HG03558 (cell line): ENCODE measurements at regions not wholly inside any gene's neighbourhood (a gene's known extent, or its start where the extent isn't known, plus 50 kb on each side); places are given as distances from the start of the nearest gene placed in this dataset.
"Not testable (repeated sequence)": the region's sequence is repeated elsewhere in the genome, so short reads cannot be mapped to it uniquely, and the experiment has no call there.

ENCODE experiments used
- ATAC-seq: cut with Tn5 transposase; IDR thresholded peaks from one replicate; pipeline ENCODE4 v1.9.1; 2021; ENCODE audit warnings: moderate number of reproducible peaks; ENCODE audit not compliant: unreplicated experiment; ENCODE audit errors: extremely low read depth

GRCh38 chr14:97117693-97118092 is 320.5 kb downstream of the VRK1 start:
- ATAC-seq: no peak

- ATAC-seq: no peak
These were observed 323.0 kb downstream of the VRK1 start for GRCh38 chr14:97120204-97120603.

- peak; percentile 66 for ATAC-seq
These were observed 323.4 kb downstream of the VRK1 start for GRCh38 chr14:97120611-97121031.

- no peak for ATAC-seq
These were observed 332.5 kb downstream of the VRK1 start for GRCh38 chr14:97129639-97130038.

- ATAC-seq: not testable (repeated sequence)
These were observed 338.7 kb downstream of the VRK1 start for GRCh38 chr14:97135847-97136246.

GRCh38 chr14:97137705-97138104 is 340.5 kb downstream of the VRK1 start:
- no peak for ATAC-seq

- no peak for ATAC-seq
These were observed 341.6 kb downstream of the VRK1 start for GRCh38 chr14:97138801-97139200.

GRCh38 chr14:97143011-97143410 is 345.8 kb downstream of the VRK1 start:
- no peak for ATAC-seq

GRCh38 chr14:97143456-97143855 is 346.3 kb downstream of the VRK1 start:
- no peak for ATAC-seq

- not testable (repeated sequence) for ATAC-seq
These were observed 350.8 kb downstream of the VRK1 start for GRCh38 chr14:97148021-97148420.

- ATAC-seq: no peak
These were observed 352.6 kb downstream of the VRK1 start for GRCh38 chr14:97149775-97150174.

GRCh38 chr14:97153527-97153926 is 356.3 kb downstream of the VRK1 start:
- no peak for ATAC-seq

- ATAC-seq: no peak
These were observed 358.1 kb downstream of the VRK1 start for GRCh38 chr14:97155320-97155719.

GRCh38 chr14:97155814-97156213 is 358.6 kb downstream of the VRK1 start:
- ATAC-seq: no peak

GRCh38 chr14:97156705-97157104 is 359.5 kb downstream of the VRK1 start:
- ATAC-seq: no peak

- no peak for ATAC-seq
These were observed 360.9 kb downstream of the VRK1 start for GRCh38 chr14:97158102-97158501.

GRCh38 chr14:97159124-97159523 is 361.9 kb downstream of the VRK1 start:
- no peak for ATAC-seq

- no peak for ATAC-seq
These were observed 365.4 kb downstream of the VRK1 start for GRCh38 chr14:97162621-97163020.

GRCh38 chr14:97164021-97164420 is 366.8 kb downstream of the VRK1 start:
- no peak for ATAC-seq

GRCh38 chr14:97166497-97166896 is 369.3 kb downstream of the VRK1 start:
- no peak for ATAC-seq

GRCh38 chr14:97167577-97167976 is 370.4 kb downstream of the VRK1 start:
- ATAC-seq: not testable (repeated sequence)

- no peak for ATAC-seq
These were observed 375.5 kb downstream of the VRK1 start for GRCh38 chr14:97172644-97173043.

GRCh38 chr14:97177016-97177415 is 379.8 kb downstream of the VRK1 start:
- ATAC-seq: no peak
